ENCODE measurements at regions not wholly inside any gene's neighbourhood (a gene's known extent, or its start where the extent isn't known, plus 50 kb on each side); places are given as distances from the start of the nearest gene placed in this dataset.

GRCh38 chr1:234871710-234872271 is 256.8 kb downstream of the TOMM20 start:
- TF ChIP-seq RAD21 (IDR thresholded peaks at IDR 0.05; ENCODE audit: low read depth) (no peak), EZH2 (IDR thresholded peaks at IDR 0.05) (no peak), EZH2phosphoT487 (IDR thresholded peaks at IDR 0.05; ENCODE audit: borderline replicate concordance) (no peak), CTCF (IDR thresholded peaks at IDR 0.05 in 2 of 3, conservative IDR thresholded peaks at IDR 0.05 in 1 of 3; ENCODE audit: borderline replicate concordance in 1 of 3, insufficient read depth in 1 of 3, low read depth in 2 of 3, low read length in 2 of 3) (no peak)
- TF ChIP-seq, protein P1, sequence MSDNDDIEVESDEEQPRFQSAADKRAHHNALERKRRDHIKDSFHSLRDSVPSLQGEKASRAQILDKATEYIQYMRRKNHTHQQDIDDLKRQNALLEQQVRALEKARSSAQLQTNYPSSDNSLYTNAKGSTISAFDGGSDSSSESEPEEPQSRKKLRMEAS (IDR thresholded peaks at IDR 0.05), result no peak
